GM23248 (cell line): ENCODE measurements at regions not wholly inside any gene's neighbourhood (a gene's known extent, or its start where the extent isn't known, plus 50 kb on each side); places are given as distances from the start of the nearest gene placed in this dataset.

Experiments used
- EZH2 ChIP-seq: fragments of 200-600 bp; sonication (generic); IDR thresholded peaks from 2 replicates; pipeline ENCODE4 v1.6.1; 2018; ENCODE audit warnings: antibody characterized with exemption, mild to moderate bottlenecking; ENCODE audit not compliant: insufficient read depth, poor library complexity, severe bottlenecking
- EZH2phosphoT487 ChIP-seq: fragments of 200-600 bp; sonication (generic); IDR thresholded peaks from 2 replicates; pipeline ENCODE4 v1.6.1; 2018; ENCODE audit warnings: antibody characterized with exemption, moderate library complexity, mild to moderate bottlenecking, low read depth; ENCODE audit not compliant: insufficient read depth

- TF ChIP-seq EZH2 (no peak), EZH2phosphoT487 (no peak)
These were observed 273.5 kb upstream of the HS6ST1 start for GRCh38 chr2:128591861-128592822.
